GM21786 (cell line): ENCODE measurements at regions not wholly inside any gene's neighbourhood (a gene's known extent, or its start where the extent isn't known, plus 50 kb on each side); places are given as distances from the start of the nearest gene placed in this dataset.

Source experiments
- ATAC-seq: cut with Tn5 transposase; IDR thresholded peaks from one replicate; pipeline ENCODE4 v1.9.1; 2021; ENCODE audit not compliant: unreplicated experiment

DNA sequence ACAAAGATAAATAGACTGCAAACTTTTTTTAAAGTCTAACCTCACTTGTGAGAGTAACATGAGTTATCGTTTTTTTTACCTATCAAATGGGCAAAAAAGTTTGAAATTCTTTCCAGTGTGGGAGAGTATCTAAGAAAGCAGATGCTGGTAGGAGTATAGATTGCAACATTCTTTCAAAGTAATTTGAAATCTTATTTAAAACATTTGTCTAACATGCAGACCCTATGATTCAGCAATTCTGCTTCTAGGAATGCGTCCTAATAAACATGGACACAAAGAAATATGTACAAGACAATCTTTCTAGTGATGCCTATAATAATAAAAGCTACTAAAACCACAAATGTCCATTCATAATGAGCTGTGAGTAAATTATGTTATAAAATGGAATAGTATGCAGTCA, 110.4 kb upstream of the TMCC3 start:
- ATAC-seq: no peak

- ATAC-seq: no peak
Observed at GRCh38 chr12:94756789-94757188, 106.4 kb upstream of the TMCC3 start.

- ATAC-seq: no peak
Observed at GRCh38 chr12:94755598-94755997, 105.2 kb upstream of the TMCC3 start.

- no peak for ATAC-seq
Observed at GRCh38 chr12:94754653-94755052, 104.3 kb upstream of the TMCC3 start.

DNA sequence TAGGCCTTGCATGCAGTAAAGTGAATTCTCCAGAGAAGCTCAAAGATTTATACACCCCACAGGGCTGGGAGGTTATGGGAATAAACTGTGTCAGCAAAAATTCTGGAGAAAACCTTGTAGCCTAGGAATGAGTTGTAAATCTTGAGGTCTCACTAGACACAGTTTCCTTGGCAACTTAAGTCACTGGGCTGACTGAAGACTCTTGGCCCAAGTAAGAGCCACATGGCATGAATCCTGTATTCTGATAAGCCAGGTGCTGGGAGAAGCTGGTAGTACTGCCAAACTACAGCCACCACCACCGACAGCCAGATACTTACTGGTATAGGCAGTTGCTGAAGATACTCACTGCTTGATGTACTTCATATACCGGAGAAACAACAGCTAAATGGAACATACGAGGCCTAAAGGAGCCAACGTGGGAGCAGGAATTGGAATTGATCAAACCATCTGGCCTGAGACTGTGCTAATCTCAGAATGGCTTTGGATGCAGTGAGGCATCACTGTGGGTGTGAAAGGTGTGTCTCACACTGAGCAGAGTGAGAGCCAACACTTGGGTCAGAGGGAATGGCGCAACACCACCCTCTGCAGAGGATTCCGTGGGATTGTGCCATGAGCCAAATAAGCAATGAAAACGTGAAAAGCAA, 102.8 kb upstream of the TMCC3 start:
- no peak for ATAC-seq

- ATAC-seq: no peak
Observed at GRCh38 chr12:94750864-94751263, 100.5 kb upstream of the TMCC3 start.

DNA sequence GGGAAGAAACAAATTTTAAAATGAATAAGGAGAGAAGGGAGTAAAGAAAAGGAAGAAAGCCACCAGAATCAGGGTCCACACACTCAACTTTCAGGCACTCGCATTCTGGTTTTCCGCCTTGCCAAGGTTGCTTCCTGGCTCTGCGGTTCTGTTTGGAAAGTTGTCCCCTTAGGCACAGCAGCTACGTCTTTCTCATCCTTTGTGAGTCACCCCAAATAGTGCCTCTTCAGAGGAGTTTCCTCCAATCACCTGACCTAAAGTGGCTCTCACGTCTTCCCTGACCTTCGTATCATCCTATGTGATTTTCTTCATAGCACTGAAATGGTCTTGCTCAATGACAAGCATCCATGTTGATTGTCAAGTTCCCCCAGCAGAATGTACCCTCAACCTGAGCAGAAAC, 99.5 kb upstream of the TMCC3 start:
- ATAC-seq: no peak

DNA sequence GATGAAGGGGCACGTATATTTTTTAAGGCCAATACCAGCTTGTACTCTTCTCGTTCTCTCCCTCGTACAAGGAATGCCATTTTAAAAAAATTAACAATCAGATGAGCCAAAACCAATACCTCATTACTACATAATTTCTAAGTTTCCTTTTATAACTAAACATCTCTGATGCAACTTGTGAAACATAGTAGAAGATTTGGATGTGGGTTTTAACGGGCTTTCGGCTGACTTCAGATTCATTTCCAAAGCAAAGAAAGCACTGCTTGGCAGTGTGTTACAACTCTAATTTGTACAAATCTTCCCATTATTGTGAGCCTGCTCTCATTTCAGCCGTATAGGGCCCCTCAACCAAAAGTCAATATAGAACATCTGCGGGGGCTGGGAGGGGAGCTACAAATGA, 99.1 kb upstream of the TMCC3 start:
- no peak for ATAC-seq

DNA sequence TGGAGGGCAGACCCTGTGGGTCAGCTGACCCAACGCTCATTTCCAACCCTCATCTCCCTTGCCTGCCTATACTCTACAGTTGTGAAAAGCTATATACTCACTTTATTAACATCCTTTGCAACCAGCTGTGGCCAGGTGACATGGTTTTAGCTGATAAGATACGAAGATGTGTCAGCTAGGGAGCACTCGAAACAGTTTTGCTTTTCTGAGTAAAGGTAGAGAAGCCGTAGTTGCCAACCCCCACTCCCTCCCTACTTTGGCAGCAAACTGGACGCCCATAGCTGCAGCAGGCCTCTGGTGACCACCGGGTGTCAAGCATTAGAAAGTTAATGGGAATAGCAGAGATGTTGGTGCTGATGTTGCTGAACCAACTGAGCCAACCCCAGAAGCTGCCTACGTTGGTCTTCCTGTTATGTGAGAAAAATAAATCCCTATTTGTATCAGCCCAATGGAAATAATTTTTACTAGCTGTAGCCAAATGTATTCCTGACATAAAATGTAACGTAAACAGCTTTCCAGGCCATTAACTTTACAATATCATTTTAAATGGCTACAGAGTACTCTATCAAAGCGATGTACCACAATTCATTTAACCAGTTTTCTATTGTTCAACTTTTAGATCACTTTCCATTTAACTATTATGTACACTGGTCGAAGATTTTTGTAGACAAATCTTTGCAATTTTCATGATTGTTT, 98.5 kb upstream of the TMCC3 start:
- no peak for ATAC-seq

DNA sequence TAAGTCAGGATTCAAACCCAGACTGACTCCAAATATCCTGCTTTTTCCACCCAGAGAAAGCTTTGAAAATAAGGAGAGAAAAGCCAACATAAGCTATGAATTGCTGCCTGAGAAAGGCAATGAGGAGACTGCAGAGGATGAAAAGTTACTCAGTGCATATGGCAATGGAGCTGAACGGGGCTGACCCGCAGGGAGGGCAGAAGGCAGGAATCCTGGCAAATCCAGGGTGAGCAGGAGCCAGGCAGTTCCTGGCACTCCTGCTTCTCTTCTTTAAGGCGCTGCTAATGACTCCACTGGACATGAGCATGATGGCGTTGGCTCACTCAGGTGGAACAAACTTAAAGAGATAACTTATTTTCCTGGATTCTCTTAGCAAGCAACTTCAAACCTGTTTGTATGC, 95.2 kb upstream of the TMCC3 start:
- no peak for ATAC-seq

GRCh38 chr12:94743174-94743573, 92.8 kb upstream of the TMCC3 start:
- ATAC-seq: no peak

DNA sequence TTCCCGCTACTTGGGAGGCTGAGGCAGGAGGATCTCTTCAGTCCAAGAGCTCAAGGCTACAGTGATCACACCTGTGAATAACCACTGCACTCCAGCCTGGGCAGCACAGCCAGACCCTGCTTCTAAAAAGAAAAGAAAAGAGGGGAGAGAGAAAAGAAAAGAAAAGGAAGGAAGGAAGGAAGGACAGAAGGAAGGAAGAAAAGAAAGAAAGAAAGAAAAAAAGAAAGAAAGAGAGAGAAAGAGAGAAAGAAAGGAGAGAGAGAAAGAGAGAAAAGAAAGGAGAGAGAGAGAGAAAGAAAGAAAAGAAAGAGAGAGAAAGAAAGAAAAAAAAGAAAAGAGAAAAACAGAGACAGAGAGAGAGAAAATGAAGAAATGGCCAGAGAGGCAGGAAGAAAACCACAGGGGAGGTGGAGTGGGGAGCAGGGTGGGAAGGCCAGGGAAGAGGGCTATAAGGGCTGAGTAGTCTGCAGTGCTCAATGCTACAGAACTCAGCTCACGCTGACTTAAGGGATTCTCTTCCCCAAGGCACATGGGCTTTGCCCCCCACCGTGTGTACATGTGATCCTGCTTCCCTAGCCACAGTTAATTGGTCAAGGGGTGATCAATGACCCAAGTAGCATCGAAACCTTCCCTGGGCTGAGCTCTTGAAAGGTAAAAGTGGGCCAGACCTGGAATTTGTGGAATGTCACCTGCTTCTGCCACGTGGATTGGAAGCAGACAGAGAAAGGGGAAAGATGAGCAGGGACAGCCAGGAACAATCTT, 90.4 kb upstream of the TMCC3 start:
- no peak for ATAC-seq

- ATAC-seq: no peak
Observed at GRCh38 chr12:94736820-94737219, 86.5 kb upstream of the TMCC3 start.

- ATAC-seq: no peak
Observed at GRCh38 chr12:94736004-94736403, 85.6 kb upstream of the TMCC3 start.

DNA sequence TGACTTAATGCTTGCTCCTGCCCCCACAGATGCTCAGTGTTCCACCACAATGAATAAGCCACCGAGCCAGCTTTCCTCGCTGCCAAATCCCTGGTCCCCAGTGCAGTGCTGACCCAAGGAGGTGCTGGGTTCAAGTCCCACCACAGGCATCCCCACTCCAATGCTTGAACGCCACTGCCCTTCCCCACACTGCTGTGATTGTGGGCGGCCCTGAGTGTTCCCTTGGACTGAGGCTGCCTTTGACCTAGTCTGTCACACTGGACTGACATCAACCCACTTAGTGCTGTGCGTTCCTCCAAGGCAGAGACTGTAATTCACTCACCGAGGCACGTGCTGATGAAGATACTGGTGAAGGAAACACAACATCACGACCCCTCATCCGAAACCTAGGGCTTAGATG, 83.4 kb upstream of the TMCC3 start:
- no peak for ATAC-seq

GRCh38 chr12:94732367-94732990, 82.1 kb upstream of the TMCC3 start:
- ATAC-seq: no peak

DNA sequence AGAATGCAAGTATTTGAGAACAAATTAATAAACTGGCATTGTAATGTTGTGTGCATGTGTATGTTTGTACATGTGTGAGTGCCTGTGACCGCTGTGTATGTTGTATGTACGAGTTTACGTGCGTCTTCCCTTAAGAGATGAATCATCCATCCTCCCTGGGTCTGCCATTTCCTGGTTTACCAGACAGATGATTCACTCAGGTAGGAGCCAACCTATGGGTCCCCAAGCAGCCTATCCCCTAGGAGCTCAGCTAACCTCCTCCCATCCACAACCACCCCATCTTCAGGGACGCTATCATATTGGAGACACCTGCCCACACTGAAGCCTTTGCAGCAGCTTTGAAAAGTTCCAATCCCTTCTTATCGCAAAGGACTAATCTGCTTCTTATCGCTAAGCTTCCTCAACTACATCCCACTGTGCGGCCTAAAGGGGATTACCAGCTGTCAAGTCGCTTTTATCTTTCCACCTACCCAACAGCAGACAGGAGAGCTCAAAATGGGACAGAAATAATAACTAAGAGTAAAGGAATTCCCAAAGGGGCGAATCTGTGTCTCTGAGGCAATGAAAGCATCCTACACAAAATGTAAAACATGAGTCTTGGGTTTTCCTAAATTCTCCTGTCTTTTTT, 81.5 kb upstream of the TMCC3 start:
- no peak for ATAC-seq

GRCh38 chr12:94730847-94731246, 80.5 kb upstream of the TMCC3 start:
- ATAC-seq: no peak

DNA sequence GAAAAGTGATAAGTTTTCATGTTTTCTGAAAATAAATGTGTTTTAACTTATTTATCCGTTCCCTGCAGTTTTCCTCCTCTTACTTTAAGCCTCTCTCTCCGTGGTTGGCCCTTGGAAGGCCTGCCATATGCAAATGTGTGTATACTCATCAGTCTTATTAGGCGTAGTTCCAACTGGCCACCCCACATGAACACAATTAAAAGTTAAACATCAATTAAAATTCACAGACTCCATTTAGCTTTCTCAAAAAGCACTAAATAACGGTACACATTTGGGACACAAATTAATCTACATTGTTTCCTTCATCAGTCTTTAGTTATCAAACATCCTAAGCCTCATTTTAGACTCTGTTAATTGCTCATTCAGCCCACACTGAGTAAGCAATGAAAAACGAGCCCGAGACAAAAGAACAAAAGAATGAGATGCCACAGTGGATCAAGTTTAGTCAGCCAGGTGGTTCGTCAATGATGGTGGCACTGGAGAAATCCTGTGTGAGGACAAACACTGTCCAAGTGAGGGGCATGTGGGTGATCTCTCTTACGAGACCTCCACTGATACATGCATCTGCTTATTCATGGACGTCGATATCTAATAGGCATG, 76.0 kb upstream of the TMCC3 start:
- ATAC-seq: no peak

DNA sequence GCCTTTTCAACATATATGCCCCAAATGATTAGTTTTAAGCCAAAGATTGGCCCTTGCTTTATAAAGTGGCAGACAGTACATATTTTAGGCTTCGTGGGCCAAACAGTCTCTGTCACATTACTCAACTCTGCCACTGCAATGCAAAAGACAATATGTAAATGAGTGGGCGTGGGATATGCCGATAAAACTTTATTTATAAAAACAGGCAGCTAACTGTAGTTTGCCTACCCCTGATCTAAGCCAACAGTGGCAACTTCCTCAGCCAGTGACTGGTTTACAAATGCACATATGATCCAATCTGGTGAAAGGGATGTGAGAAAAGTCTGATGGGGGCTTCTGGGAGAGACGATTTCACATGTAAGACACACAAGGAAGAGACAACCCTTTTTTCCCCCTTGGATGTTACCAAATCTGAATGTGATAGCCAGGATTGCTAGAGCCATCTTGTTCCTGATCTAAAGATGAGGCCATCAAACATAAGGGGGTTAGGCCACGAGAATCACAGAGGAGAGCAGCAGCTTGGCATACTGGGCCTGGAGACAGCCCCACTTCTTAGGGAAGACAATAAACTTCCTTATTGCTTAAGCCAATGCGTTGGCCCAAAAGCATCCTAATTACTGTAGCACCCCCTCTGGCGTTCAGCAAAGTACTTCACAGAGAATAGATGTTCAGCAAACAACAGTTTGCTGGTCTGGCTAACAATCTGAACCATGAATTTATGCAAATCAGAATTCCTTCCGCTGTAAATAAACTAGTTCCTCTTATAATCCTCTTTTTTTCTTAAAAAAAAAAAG, 75.2 kb upstream of the TMCC3 start:
- ATAC-seq: no peak
